ENCODE measurements at regions not wholly inside any gene's neighbourhood (a gene's known extent, or its start where the extent isn't known, plus 50 kb on each side); places are given as distances from the start of the nearest gene placed in this dataset.

DNA sequence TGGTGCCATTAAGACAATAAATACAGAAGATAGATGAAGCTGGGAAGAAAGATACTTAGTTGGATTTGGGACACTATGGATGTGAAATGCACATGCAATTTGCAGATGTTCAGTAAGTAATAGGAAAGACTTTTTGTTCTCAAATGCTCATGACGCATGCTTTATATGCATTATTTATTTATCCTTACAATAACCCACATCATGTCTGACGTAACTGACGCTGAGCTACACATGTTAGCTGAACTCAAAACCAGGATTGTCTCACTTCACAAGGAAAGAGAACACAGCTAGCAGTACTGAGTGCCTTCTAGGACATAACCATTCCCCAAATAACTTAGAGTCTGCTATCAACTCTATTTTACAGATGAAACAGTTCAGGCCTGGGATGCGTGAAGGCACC is 463.4 kb downstream of the FGF9 start (continued):
- TF ChIP-seq EZH2phosphoT487 (IDR thresholded peaks at IDR 0.05; ENCODE audit: unreplicated experiment) (no peak), EZH2 (IDR thresholded peaks at IDR 0.05; ENCODE audit: low read depth, unreplicated experiment) (no peak), CREB1 (CRISPR knock-in tag; IDR thresholded peaks at IDR 0.05; ENCODE audit: low read depth) (no peak), ZNF114 (CRISPR knock-in tag; IDR thresholded peaks at IDR 0.05) (no peak)
- TF ChIP-seq, protein P1, sequence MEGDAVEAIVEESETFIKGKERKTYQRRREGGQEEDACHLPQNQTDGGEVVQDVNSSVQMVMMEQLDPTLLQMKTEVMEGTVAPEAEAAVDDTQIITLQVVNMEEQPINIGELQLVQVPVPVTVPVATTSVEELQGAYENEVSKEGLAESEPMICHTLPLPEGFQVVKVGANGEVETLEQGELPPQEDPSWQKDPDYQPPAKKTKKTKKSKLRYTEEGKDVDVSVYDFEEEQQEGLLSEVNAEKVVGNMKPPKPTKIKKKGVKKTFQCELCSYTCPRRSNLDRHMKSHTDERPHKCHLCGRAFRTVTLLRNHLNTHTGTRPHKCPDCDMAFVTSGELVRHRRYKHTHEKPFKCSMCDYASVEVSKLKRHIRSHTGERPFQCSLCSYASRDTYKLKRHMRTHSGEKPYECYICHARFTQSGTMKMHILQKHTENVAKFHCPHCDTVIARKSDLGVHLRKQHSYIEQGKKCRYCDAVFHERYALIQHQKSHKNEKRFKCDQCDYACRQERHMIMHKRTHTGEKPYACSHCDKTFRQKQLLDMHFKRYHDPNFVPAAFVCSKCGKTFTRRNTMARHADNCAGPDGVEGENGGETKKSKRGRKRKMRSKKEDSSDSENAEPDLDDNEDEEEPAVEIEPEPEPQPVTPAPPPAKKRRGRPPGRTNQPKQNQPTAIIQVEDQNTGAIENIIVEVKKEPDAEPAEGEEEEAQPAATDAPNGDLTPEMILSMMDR (conservative IDR thresholded peaks at IDR 0.05; ENCODE audit: low read depth in 2 of 2) = no peak

DNA sequence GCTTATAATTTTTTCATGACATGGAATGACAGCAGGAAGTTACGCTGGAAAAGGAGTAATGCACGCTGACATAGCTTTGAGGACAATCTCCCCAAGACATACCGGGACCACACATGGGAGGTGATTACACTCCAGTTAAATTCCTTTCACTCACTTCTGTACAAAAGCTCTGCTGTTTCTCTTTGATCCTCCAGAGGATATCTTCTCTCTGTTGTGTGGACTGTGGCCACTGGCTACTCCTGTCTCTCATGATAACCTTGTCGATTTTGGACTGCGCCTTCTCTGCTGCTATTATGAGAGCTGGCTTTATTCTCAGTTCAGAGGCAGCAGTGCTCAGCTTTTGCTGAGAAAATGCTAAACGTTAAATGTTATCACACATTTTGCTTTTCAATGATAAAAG is 464.6 kb downstream of the FGF9 start:
- peaks cover 15% of the 10 kb centered on the region for H3K4me1 ChIP-seq (ENCODE audit: insufficient read depth)
- peaks cover 11% of the 10 kb centered on the region; the same call in 2 of the 3 replicates for H3K4me1 Mint-ChIP-seq
- no peak overlapping the region for H3K4me3 Mint-ChIP-seq
- no peaks in the 10 kb centered on the region for H3F3A ChIP-seq (replicated peaks; ENCODE audit: low read depth)
- no peak overlapping the region for H3K27ac Mint-ChIP-seq
- DNase-seq (ENCODE audit: low spot score) (no peak), ATAC-seq (no peak)
- H2AFZ ChIP-seq = no peak overlapping the region
- H3K79me2 ChIP-seq (replicated peaks; ENCODE audit: insufficient read depth) = peaks cover 8% of the 10 kb centered on the region; the same call in 1 of the 2 replicates
- TF ChIP-seq EZH2phosphoT487 (IDR thresholded peaks at IDR 0.05; ENCODE audit: unreplicated experiment) = no peak
- TF ChIP-seq ZNF331 (CRISPR knock-in tag; IDR thresholded peaks at IDR 0.05; ENCODE audit: low read depth) = no peak
- TF ChIP-seq, protein P2, sequence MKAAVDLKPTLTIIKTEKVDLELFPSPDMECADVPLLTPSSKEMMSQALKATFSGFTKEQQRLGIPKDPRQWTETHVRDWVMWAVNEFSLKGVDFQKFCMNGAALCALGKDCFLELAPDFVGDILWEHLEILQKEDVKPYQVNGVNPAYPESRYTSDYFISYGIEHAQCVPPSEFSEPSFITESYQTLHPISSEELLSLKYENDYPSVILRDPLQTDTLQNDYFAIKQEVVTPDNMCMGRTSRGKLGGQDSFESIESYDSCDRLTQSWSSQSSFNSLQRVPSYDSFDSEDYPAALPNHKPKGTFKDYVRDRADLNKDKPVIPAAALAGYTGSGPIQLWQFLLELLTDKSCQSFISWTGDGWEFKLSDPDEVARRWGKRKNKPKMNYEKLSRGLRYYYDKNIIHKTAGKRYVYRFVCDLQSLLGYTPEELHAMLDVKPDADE (IDR thresholded peaks at IDR 0.05) = no peak
- TF ChIP-seq, protein P3, sequence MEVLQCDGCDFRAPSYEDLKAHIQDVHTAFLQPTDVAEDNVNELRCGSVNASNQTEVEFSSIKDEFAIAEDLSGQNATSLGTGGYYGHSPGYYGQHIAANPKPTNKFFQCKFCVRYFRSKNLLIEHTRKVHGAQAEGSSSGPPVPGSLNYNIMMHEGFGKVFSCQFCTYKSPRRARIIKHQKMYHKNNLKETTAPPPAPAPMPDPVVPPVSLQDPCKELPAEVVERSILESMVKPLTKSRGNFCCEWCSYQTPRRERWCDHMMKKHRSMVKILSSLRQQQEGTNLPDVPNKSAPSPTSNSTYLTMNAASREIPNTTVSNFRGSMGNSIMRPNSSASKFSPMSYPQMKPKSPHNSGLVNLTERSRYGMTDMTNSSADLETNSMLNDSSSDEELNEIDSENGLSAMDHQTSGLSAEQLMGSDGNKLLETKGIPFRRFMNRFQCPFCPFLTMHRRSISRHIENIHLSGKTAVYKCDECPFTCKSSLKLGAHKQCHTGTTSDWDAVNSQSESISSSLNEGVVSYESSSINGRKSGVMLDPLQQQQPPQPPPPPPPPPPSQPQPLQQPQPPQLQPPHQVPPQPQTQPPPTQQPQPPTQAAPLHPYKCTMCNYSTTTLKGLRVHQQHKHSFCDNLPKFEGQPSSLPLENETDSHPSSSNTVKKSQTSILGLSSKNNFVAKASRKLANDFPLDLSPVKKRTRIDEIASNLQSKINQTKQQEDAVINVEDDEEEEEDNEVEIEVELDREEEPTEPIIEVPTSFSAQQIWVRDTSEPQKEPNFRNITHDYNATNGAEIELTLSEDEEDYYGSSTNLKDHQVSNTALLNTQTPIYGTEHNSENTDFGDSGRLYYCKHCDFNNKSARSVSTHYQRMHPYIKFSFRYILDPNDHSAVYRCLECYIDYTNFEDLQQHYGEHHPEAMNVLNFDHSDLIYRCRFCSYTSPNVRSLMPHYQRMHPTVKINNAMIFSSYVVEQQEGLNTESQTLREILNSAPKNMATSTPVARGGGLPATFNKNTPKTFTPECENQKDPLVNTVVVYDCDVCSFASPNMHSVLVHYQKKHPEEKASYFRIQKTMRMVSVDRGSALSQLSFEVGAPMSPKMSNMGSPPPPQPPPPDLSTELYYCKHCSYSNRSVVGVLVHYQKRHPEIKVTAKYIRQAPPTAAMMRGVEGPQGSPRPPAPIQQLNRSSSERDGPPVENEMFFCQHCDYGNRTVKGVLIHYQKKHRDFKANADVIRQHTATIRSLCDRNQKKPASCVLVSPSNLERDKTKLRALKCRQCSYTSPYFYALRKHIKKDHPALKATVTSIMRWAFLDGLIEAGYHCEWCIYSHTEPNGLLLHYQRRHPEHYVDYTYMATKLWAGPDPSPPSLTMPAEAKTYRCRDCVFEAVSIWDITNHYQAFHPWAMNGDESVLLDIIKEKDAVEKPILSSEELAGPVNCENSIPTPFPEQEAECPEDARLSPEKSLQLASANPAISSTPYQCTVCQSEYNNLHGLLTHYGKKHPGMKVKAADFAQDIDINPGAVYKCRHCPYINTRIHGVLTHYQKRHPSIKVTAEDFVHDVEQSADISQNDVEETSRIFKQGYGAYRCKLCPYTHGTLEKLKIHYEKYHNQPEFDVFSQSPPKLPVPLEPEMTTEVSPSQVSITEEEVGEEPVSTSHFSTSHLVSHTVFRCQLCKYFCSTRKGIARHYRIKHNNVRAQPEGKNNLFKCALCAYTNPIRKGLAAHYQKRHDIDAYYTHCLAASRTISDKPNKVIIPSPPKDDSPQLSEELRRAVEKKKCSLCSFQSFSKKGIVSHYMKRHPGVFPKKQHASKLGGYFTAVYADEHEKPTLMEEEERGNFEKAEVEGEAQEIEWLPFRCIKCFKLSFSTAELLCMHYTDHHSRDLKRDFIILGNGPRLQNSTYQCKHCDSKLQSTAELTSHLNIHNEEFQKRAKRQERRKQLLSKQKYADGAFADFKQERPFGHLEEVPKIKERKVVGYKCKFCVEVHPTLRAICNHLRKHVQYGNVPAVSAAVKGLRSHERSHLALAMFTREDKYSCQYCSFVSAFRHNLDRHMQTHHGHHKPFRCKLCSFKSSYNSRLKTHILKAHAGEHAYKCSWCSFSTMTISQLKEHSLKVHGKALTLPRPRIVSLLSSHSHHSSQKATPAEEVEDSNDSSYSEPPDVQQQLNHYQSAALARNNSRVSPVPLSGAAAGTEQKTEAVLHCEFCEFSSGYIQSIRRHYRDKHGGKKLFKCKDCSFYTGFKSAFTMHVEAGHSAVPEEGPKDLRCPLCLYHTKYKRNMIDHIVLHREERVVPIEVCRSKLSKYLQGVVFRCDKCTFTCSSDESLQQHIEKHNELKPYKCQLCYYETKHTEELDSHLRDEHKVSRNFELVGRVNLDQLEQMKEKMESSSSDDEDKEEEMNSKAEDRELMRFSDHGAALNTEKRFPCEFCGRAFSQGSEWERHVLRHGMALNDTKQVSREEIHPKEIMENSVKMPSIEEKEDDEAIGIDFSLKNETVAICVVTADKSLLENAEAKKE (CRISPR knock-in tag; IDR thresholded peaks at IDR 0.05) = no peak
- TF ChIP-seq JUNB (IDR thresholded peaks at IDR 0.05; ENCODE audit: unreplicated experiment) = no peak
- no peak for TF ChIP-seq EZH2 (IDR thresholded peaks at IDR 0.05; ENCODE audit: low read depth, unreplicated experiment)
- no peak for TF ChIP-seq STAT1 (IDR thresholded peaks at IDR 0.05; ENCODE audit: unreplicated experiment)
- no peak for TF ChIP-seq CREB1 (CRISPR knock-in tag; IDR thresholded peaks at IDR 0.05; ENCODE audit: low read depth)
- H3K27me3 ChIP-seq (ENCODE audit: insufficient read depth) = no peaks in the 10 kb centered on the region
- peaks cover 4% of the 10 kb centered on the region; the same call in 1 of the 2 replicates for H3K9me2 ChIP-seq (ENCODE audit: insufficient read depth)
- H4K20me1 ChIP-seq (replicated peaks; ENCODE audit: insufficient read depth) = peaks cover 3% of the 10 kb centered on the region; the same call in 1 of the 2 replicates
- H3K9me3 Mint-ChIP-seq = no peaks in the 10 kb centered on the region
- no peak overlapping the region for H3K4me2 ChIP-seq
- H3K27me3 Mint-ChIP-seq (ENCODE audit: insufficient read depth, low read depth, poor library complexity) = no peaks in the 10 kb centered on the region
- no peak overlapping the region for H3K4me3 ChIP-seq
- H3K36me3 Mint-ChIP-seq (ENCODE audit: low read depth) = no peaks in the 10 kb centered on the region
- no peaks in the 10 kb centered on the region for H3K36me3 ChIP-seq (ENCODE audit: insufficient read depth)
- H3K27ac ChIP-seq (ENCODE audit: low read depth) = no peak overlapping the region

Data from GM23338 (cell line).